NCI-H446 (cell line): ENCODE measurements at regions not wholly inside any gene's neighbourhood (a gene's known extent, or its start where the extent isn't known, plus 50 kb on each side); places are given as distances from the start of the nearest gene placed in this dataset.
"Not testable (repeated sequence)": the region's sequence is repeated elsewhere in the genome, so short reads cannot be mapped to it uniquely, and the experiment has no call there.

ENCODE experiments used
- DNase-seq, 2 experiments: peaks; one replicate each; lab custom pipeline; 2025; lab: John Stamatoyannopoulos, UW

- no peak for DNase-seq
Measured at GRCh38 chr16:35573407-35573806, 2114.0 kb downstream of the TP53TG3F start.

- no peak for DNase-seq
Measured at GRCh38 chr16:35574011-35574410, 2114.6 kb downstream of the TP53TG3F start.

GRCh38 chr16:35574454-35575431 is 2115.3 kb downstream of the TP53TG3F start:
- DNase-seq, result no peak

- DNase-seq, result no peak
Measured at GRCh38 chr16:35575432-35575821, 2116.0 kb downstream of the TP53TG3F start.

- DNase-seq, result no peak
Measured at GRCh38 chr16:35585411-35585810, 2126.0 kb downstream of the TP53TG3F start.

GRCh38 chr16:35590913-35591312 is 2131.5 kb downstream of the TP53TG3F start:
- DNase-seq, result not testable (repeated sequence)

GRCh38 chr16:35596467-35596866 is 2137.1 kb downstream of the TP53TG3F start:
- DNase-seq, result no peak

DNA sequence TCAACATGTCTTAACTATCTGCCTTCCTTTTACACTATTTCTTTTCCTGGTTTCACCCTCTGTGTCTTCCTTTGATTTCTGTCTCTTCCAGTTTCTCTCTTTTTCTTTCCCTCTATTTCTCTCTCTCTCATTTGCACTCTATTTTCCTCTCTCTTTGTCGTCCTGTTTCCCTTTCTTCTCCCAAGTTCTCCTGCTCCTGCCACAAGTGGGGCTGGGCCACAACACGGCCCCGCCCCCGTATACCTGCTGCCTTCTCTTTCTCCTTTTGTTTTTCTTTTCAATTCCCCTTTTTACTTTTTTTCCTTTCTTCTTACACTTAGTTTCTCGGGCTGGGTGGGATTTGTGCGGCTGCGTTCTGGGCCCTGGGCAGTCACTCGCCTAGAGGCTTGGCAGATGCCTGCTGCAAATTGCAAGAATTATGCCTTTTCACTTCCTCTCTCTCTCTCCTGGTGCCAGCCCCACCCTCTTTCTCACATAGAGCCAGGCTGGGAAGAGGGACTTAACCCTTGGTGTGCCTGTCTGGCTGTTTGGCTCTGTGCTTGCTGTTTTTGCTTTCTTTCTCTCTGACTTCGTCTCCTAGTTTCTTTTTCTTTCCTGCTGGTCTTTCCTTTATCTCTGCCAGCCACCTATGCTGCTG is 2139.4 kb downstream of the TP53TG3F start:
- no peak for DNase-seq

DNA sequence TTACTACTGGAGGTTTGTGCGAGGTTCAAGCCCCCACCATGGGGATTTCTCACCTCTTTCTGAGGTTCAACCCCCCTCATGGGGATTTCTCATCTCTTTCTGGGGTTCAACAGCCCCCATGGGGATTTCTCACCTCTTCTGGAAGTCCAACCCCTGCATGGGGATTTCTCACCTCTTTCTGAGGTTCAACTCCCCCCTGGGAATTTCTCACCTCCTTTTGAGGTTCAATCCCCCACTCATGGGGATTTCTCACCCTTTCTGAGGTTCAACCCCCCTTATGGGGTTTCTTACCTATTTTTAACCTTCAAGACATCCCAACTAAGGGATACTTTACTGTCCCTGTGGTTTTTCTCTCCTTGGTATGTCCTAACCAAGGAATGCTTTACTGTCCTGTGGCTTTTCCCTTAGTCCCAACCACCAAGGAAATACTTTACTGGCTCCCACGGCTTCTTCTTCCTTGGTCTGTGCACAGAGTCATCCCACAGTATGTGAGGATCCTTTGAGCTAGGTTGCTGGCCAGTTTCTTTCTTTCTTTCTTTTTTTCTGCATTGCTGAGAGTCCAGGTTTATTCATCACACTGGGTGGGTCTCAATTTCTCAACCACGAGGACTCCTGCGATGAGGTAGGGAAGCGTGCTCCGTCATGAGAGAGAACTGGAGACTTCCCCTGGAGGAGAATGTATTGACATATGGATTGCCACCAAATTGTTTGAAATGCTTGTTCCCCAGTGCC is 2140.2 kb downstream of the TP53TG3F start:
- DNase-seq, result no peak

GRCh38 chr16:35600161-35600555 is 2140.7 kb downstream of the TP53TG3F start:
- not testable (repeated sequence) for DNase-seq

- no peak for DNase-seq
Measured at GRCh38 chr16:35602116-35602515, 2142.7 kb downstream of the TP53TG3F start.

DNA sequence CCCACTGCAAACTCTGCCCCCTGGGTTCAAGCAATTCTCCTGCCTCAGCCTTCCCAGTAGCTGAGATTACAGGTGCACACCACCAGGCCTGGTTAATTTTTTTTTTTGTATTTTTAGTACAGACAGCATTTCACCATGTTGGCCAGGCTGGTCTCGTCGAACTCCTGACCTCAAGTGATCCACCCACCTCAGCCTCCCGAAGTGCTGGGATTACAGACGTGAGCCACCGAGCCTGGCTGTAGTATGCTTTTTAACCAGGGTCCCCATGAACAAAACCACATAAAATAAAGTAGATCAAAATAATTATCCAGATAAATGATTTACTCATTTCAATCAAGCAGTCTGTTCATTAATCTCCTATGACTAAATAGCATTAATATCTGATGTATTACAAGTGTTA is 2144.0 kb downstream of the TP53TG3F start:
- not testable (repeated sequence) for DNase-seq

DNA sequence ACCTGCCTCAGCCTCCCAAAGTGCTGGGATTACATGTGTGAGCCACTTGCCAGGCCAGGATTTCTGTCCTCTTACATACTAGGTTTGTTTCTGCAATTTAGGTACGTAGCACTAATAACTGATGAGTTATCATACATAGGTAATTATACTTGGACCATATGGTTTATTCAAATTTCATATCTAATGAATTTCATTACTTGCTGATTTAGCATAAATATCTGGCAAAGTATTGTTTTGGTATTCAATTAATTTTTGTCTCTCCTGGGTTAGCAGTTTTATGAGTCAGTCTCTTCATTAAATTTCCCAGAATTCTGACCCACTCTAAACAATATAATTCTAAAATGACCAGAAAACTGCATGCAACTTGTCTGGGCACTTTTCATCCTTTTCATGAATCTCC is 2146.5 kb downstream of the TP53TG3F start:
- DNase-seq, result no peak

GRCh38 chr16:35614883-35615282 is 2155.5 kb downstream of the TP53TG3F start:
- DNase-seq, result not testable (repeated sequence)

GRCh38 chr16:35619176-35619575 is 2159.8 kb downstream of the TP53TG3F start:
- DNase-seq, result not testable (repeated sequence)

DNA sequence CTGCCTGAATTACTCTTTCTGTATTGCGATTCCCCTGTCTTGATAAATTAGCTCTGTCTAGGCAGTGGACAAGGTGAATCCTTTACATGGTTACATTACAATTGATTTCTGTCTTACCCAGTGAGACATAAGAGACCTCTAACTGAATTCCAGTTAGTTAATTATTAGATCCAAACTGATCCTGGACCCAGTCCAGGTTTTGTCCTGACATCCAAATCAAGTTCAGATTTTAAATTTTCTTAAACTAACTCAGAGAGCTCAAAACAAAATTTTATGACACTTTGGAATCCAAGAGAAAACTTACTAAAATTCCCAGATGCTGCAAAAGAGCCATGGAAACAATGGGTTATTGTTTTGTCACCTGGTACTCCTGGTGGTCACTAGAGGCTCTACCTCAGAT is 2166.6 kb downstream of the TP53TG3F start:
- DNase-seq, result no peak

GRCh38 chr16:35628976-35629375 is 2169.6 kb downstream of the TP53TG3F start:
- no peak for DNase-seq

GRCh38 chr16:35631261-35631945 is 2172.0 kb downstream of the TP53TG3F start:
- no peak for DNase-seq

- no peak for DNase-seq
Measured at GRCh38 chr16:35636480-35637230, 2177.2 kb downstream of the TP53TG3F start.

DNA sequence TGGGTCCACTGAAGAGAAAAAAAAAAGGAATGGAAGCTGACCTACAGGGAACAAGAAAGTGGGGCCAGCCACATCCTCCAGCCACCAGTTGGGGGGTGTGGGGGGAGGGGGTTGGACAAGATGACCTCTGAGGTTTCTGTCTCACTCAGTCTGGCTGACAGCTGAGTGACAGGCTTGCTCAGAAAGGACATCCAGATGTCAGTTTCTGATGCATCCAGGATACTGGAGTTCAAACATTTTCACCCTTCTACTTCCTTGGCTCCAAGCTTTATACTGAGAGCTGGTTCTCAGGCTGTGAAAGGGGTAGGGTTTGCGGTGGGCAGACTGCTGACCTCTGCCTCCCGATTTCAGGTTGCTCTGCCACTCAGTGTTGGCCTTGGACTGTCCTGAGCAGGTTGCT is 2178.3 kb downstream of the TP53TG3F start:
- DNase-seq, result no peak
